Neuronal stem cell (in vitro differentiated cells): ENCODE measurements at regions not wholly inside any gene's neighbourhood (a gene's known extent, or its start where the extent isn't known, plus 50 kb on each side); places are given as distances from the start of the nearest gene placed in this dataset.

Experiments
- DNase-seq: peaks from one replicate; pipeline ENCODE4 v3.0.0-alpha.2; 2013; ENCODE audit warnings: low spot score
- H2AFZ ChIP-seq: one replicate; pipeline ENCODE4 v1.6.1; 2013; ENCODE audit warnings: mild to moderate bottlenecking, low read length, inconsistent platforms
- H2AK5ac ChIP-seq: 2 replicates; pipeline ENCODE4 v1.6.1; 2013; ENCODE audit warnings: low read depth, mild to moderate bottlenecking, inconsistent platforms, low read length, moderate library complexity, mixed read lengths
- H2BK120ac ChIP-seq: 2 replicates; pipeline ENCODE4 v1.6.1; 2013; ENCODE audit warnings: low read depth, mild to moderate bottlenecking, inconsistent platforms, low read length, moderate library complexity, mixed read lengths
- H2BK12ac ChIP-seq: one replicate; pipeline ENCODE4 v1.6.1; 2013; ENCODE audit warnings: low read length, inconsistent platforms
- H2BK15ac ChIP-seq: 2 replicates; pipeline ENCODE4 v1.6.1; 2013; ENCODE audit warnings: mild to moderate bottlenecking, low read length, inconsistent platforms, mixed read lengths
- H2BK5ac ChIP-seq: one replicate; pipeline ENCODE4 v1.6.1; 2013; ENCODE audit warnings: inconsistent platforms, mild to moderate bottlenecking, low read length, moderate library complexity
- H3K14ac ChIP-seq: one replicate; pipeline ENCODE4 v1.6.1; 2013; ENCODE audit warnings: low read length, inconsistent platforms
- H3K18ac ChIP-seq: 2 replicates; pipeline ENCODE4 v1.6.1; 2013; ENCODE audit warnings: low read length, inconsistent platforms
- H3K23ac ChIP-seq: 2 replicates; pipeline ENCODE4 v1.6.1; 2013; ENCODE audit warnings: low read depth, mild to moderate bottlenecking, mixed read lengths, low read length, inconsistent platforms; ENCODE audit not compliant: poor library complexity
- H3K27ac ChIP-seq: replicated peaks from 3 replicates; pipeline ENCODE4 v1.5.1; 2013; ENCODE audit warnings: low read length, inconsistent platforms
- H3K27me3 ChIP-seq, 3 experiments: 2 replicates each; pipeline ENCODE4 v1.6.1; 2013; ENCODE audit warnings: low read length in 3 of 3, mild to moderate bottlenecking in 2 of 3, inconsistent platforms in 1 of 3, low read depth in 1 of 3, mixed read lengths in 1 of 3, moderate library complexity in 1 of 3; ENCODE audit not compliant: control insufficient read depth in 3 of 3, insufficient read depth in 3 of 3
- H3K36me3 ChIP-seq, 2 donors: replicated peaks in 1 of 2; 2 replicates each; pipeline ENCODE4 v1.6.1; 2013; ENCODE audit warnings: low read length in 2 of 2; ENCODE audit not compliant: control insufficient read depth in 2 of 2, insufficient read depth in 2 of 2
- H3K4ac ChIP-seq: 2 replicates; pipeline ENCODE4 v1.6.1; 2013; ENCODE audit warnings: inconsistent platforms, mild to moderate bottlenecking, low read length, moderate library complexity
- H3K4me1 ChIP-seq, 2 donors: 1 replicate in 1 of 2; 2 replicates in 1 of 2; pipeline ENCODE4 v1.6.1; 2013; ENCODE audit warnings: low read length in 2 of 2, low read depth in 1 of 2; ENCODE audit not compliant: control insufficient read depth in 2 of 2, insufficient read depth in 1 of 2
- H3K4me2 ChIP-seq: one replicate; pipeline ENCODE4 v1.6.1; 2013; ENCODE audit warnings: mild to moderate bottlenecking, low read length, inconsistent platforms; ENCODE audit not compliant: insufficient read depth, poor library complexity, severe bottlenecking
- H3K4me3 ChIP-seq, 2 donors: 2 replicates each; pipeline ENCODE4 v1.5.1; 2013; ENCODE audit warnings: low read length in 2 of 2, mild to moderate bottlenecking in 2 of 2, inconsistent platforms in 1 of 2, moderate library complexity in 1 of 2
- H3K79me1 ChIP-seq: one replicate; pipeline ENCODE4 v1.6.1; 2013; ENCODE audit warnings: low read depth, mild to moderate bottlenecking, inconsistent platforms, low read length, moderate library complexity
- H3K9ac ChIP-seq: one replicate; pipeline ENCODE4 v1.6.1; 2013; ENCODE audit warnings: mild to moderate bottlenecking, low read depth, low read length, inconsistent platforms; ENCODE audit not compliant: poor library complexity
- H3K9me3 ChIP-seq, 2 donors: replicated peaks in 1 of 2; 2 replicates each; pipeline versions ENCODE3 to v1.6.1; 2013; ENCODE audit warnings: low read length in 2 of 2, mild to moderate bottlenecking in 2 of 2, inconsistent platforms in 1 of 2, low read depth in 1 of 2, mixed read lengths in 1 of 2, moderate library complexity in 1 of 2; ENCODE audit not compliant: control insufficient read depth in 2 of 2, insufficient read depth in 1 of 2
- H4K8ac ChIP-seq: one replicate; pipeline ENCODE4 v1.6.1; 2013; ENCODE audit warnings: low read depth, mild to moderate bottlenecking, inconsistent platforms, low read length, moderate library complexity
- H4K91ac ChIP-seq: one replicate; pipeline ENCODE4 v1.6.1; 2013; ENCODE audit warnings: low read length, low read depth, mild to moderate bottlenecking, inconsistent platforms; ENCODE audit not compliant: poor library complexity
- WGBS, 2 donors: extraction: QIAGEN DNeasy Blood & Tissue Kit; methylation state at CpG; one replicate each; pipeline ENCODE4 v1.1.7; 2013; ENCODE audit warnings: missing lambda C conversion rate in 2 of 2, mixed read lengths in 1 of 2; ENCODE audit not compliant: insufficient read length in 2 of 2, insufficient replicate concordance in 1 of 2; ENCODE audit errors: extremely low coverage in 2 of 2; 5-methylcytosine and 5-hydroxymethylcytosine counted together

DNA sequence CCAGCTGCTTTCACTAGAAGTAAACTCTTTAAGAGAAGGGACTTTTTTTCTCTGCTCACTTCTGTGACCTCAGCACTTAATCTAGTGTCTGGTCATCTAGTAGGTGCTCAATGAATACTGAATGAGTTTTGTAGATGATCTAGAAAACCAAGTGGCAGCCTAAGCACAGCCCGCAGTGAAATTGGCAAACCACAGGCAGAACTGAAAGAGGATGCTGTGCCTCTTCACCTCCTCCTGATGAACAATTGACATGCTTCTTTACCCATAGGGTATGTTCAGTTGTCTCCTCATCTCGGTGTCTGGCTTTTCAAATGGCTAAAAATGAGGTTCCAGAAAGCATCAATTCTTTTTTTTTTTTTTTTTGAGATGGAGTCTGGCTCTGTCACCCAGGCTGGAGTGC, 399.5 kb downstream of the RMST start:
- Histone ChIP-seq H2BK5ac (no peak overlapping the region), H3K4ac (no peak overlapping the region), H2BK12ac (no peak overlapping the region), H4K91ac (no peak overlapping the region), H3K4me2 (no peak overlapping the region), H2BK15ac (no peak overlapping the region), H3K4me3 (no peak overlapping the region), H3K27ac (no peak overlapping the region), H3K36me3 (no peaks in the 10 kb centered on the region), H3K23ac (no peak overlapping the region), H3K79me1 (no peaks in the 10 kb centered on the region), H3K4me1 (no peaks in the 10 kb centered on the region), H3K14ac (no peak overlapping the region), H3K18ac (no peak overlapping the region), H3K9ac (no peak overlapping the region), H3K9me3 (no peaks in the 10 kb centered on the region), H4K8ac (no peak overlapping the region), H2AK5ac (no peak overlapping the region), H3K27me3 (no peaks in the 10 kb centered on the region), H2BK120ac (no peak overlapping the region), H2AFZ (no peak overlapping the region)
- no CpG with 5 or more reads among the region's 2 CpGs for WGBS, 2 donors
- no peak for DNase-seq

DNA sequence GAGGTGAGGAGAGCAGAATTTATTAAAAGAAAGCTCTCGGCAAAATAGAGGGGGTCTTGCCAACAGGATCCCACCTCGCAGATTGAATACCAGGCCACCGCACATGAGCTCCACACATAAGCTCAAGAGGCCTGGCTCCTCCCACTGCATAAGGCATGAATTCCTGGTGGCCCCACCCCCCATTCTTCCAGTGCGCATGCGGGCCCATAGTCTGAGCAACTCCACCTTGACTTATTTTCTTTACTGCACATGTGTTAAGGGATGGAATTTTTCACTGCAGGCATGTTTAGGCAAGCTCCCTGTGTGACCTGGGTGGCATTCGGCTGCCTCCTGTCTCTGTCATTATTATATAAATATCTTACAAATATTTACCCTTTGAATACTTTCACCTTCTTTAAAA, 412.5 kb downstream of the RMST start:
- no peak overlapping the region for H2AFZ ChIP-seq
- no peak overlapping the region for H4K91ac ChIP-seq
- no peak overlapping the region for H3K4me3 ChIP-seq
- H3K36me3 ChIP-seq, result no peaks in the 10 kb centered on the region
- H3K79me1 ChIP-seq, result no peaks in the 10 kb centered on the region
- H2BK12ac ChIP-seq, result no peak overlapping the region
- no peaks in the 10 kb centered on the region for H3K9me3 ChIP-seq
- H3K14ac ChIP-seq, result no peak overlapping the region
- no peak overlapping the region for H3K4ac ChIP-seq
- H3K4me2 ChIP-seq, result no peak overlapping the region
- no peak for DNase-seq
- no peak overlapping the region for H2BK5ac ChIP-seq
- H3K23ac ChIP-seq, result no peak overlapping the region
- no peak overlapping the region for H2BK120ac ChIP-seq
- no CpG with 5 or more reads among the region's 6 CpGs for WGBS, 2 donors
- no peak overlapping the region for H2BK15ac ChIP-seq
- no peak overlapping the region for H3K9ac ChIP-seq
- no peak overlapping the region for H4K8ac ChIP-seq
- H2AK5ac ChIP-seq, result no peak overlapping the region
- no peak overlapping the region for H3K27ac ChIP-seq
- no peaks in the 10 kb centered on the region for H3K27me3 ChIP-seq
- H3K4me1 ChIP-seq, result no peaks in the 10 kb centered on the region
- H3K18ac ChIP-seq, result no peak overlapping the region

DNA sequence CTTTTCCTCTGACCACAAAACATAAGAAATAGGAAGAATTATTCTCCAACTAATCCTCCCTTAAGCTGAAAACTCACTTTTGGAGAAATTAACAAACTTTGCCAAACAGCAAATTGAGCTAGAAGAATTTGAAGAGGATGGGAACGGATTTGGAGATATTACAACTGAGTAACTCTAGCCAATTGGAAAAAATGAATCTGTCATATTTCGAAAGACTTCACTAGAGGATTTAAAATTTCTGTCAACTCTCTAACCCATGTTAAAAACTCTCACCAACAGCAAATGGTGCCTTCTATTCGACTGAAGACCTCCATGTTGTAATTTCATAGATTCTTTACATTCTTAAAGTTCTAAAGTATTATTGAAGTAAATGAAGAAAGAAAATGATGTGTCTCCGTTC, 414.2 kb downstream of the RMST start:
- Histone ChIP-seq H2BK5ac (no peak overlapping the region), H3K14ac (no peak overlapping the region), H3K27me3 (no peaks in the 10 kb centered on the region), H3K18ac (no peak overlapping the region), H3K4me1 (no peaks in the 10 kb centered on the region), H2AK5ac (no peak overlapping the region), H3K9ac (no peak overlapping the region), H2BK12ac (no peak overlapping the region), H3K27ac (no peak overlapping the region), H3K4ac (no peak overlapping the region), H4K8ac (no peak overlapping the region), H3K23ac (no peak overlapping the region), H3K4me3 (no peak overlapping the region), H3K9me3 (no peaks in the 10 kb centered on the region), H3K79me1 (no peaks in the 10 kb centered on the region), H3K4me2 (no peak overlapping the region), H4K91ac (no peak overlapping the region), H2AFZ (no peak overlapping the region), H2BK120ac (no peak overlapping the region), H2BK15ac (no peak overlapping the region), H3K36me3 (no peaks in the 10 kb centered on the region)
- no peak for DNase-seq
- no CpG with 5 or more reads among the region's 4 CpGs for WGBS, 2 donors

DNA sequence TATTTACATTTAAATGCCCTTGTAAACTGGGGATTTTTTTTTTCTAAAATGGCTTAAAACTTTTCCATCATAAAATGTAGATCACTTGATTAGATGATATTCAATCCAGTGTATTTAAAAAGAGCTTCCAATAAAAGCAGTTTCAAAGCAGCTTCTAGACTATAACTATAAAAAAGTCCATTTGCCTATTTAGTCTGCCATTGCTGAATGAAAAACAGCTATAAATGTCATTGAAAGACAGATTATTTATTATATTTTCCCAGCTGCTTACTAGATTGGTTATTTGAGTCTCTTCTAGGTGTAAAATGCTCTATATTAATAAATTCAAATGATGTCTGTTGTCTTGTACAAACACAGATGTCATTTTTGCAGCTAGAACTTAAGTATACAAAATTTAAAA, 414.8 kb downstream of the RMST start:
- no peak for DNase-seq

More for the DNA sequence above, 414.8 kb downstream of the RMST start:
- H2BK15ac ChIP-seq, result no peak overlapping the region
- H3K4me1 ChIP-seq, result no peaks in the 10 kb centered on the region
- H3K4me2 ChIP-seq, result no peak overlapping the region
- no peak overlapping the region for H3K14ac ChIP-seq
- no peaks in the 10 kb centered on the region for H3K36me3 ChIP-seq
- no peaks in the 10 kb centered on the region for H3K27me3 ChIP-seq
- no peak overlapping the region for H4K8ac ChIP-seq
- H3K79me1 ChIP-seq, result no peaks in the 10 kb centered on the region
- H3K4ac ChIP-seq, result no peak overlapping the region
- no peak overlapping the region for H2BK5ac ChIP-seq
- no peak overlapping the region for H3K4me3 ChIP-seq
- no peak overlapping the region for H2AFZ ChIP-seq
- H2AK5ac ChIP-seq, result no peak overlapping the region
- no peak overlapping the region for H3K9ac ChIP-seq
- H3K18ac ChIP-seq, result no peak overlapping the region
- no peak overlapping the region for H3K27ac ChIP-seq
- H3K9me3 ChIP-seq, result no peaks in the 10 kb centered on the region
- no peak overlapping the region for H3K23ac ChIP-seq
- no peak overlapping the region for H2BK120ac ChIP-seq
- no peak overlapping the region for H2BK12ac ChIP-seq
- no peak overlapping the region for H4K91ac ChIP-seq
